K562 (cell line): ENCODE measurements at regions not wholly inside any gene's neighbourhood (a gene's known extent, or its start where the extent isn't known, plus 50 kb on each side); places are given as distances from the start of the nearest gene placed in this dataset.

Source experiments
- ATAC-seq: fragments of 200-7000 bp; cut with Tn5 transposase; 3 replicates; pipeline ENCODE4 v1.9.1; 2020; ENCODE audit warnings: moderate library complexity
- BruUV-seq: library from RNA; stranded (reverse); fragments of 400-500 nt; replicated peaks from 2 replicates; lab custom pipeline; 2021; lab: Mats Ljungman, UMichigan
- CTCF ChIA-PET: fragments of 300-600 bp; formaldehyde crosslinking; extraction: SDS; loops from one replicate; lab custom pipeline; 2021; ENCODE audit warnings: low intra/inter-chr PET ratio; lab: Yijun Ruan, JAX
- POLR2A ChIA-PET: fragments of 300-600, 350-650 bp; sonication (Branson Sonifier 250); formaldehyde crosslinking; extraction: SDS; loops from one replicate; lab custom pipeline; 2021; ENCODE audit warnings: antibody characterized with exemption, inconsistent platforms; lab: Yijun Ruan, JAX
- DNase-seq, 4 experiments: peaks; one replicate each; pipeline versions ENCODE4 v3.0.0 to v3.0.0-alpha.2; 2011 to 2018; ENCODE audit warnings: low spot score in 3 of 4, mixed read lengths in 3 of 4; ENCODE audit errors: extremely low read depth in 1 of 4
- FAIRE-seq: peaks from 2 replicates; lab custom pipeline; 2011; peaks lifted over from hg19 to GRCh38; lab: Jason Lieb, UNC
- H2AFZ ChIP-seq: 2 replicates; pipeline ENCODE4 v1.6.0; 2011; ENCODE audit warnings: low read depth, low read length, control low read depth, inconsistent platforms
- H3K27ac ChIP-seq: fragments of 200-600 bp; 3 replicates; pipeline ENCODE4 v1.8.0; 2011; ENCODE audit warnings: low read depth, mild to moderate bottlenecking, control low read depth, inconsistent platforms, low read length, moderate library complexity, mixed read lengths; ENCODE audit errors: extremely low read depth
- H3K27me3 ChIP-seq, 2 experiments: fragments of 300-600 bp in 1 of 2; 2 replicates in 1 of 2; 3 replicates in 1 of 2; pipeline versions ENCODE4 v1.6.0 to v1.8.0; 2011; ENCODE audit warnings: inconsistent platforms in 2 of 2, low read length in 2 of 2, mild to moderate bottlenecking in 1 of 2, mixed read lengths in 1 of 2, moderate library complexity in 1 of 2; ENCODE audit not compliant: control insufficient read depth in 2 of 2, insufficient read depth in 2 of 2
- H3K36me3 ChIP-seq: fragments of 300-600 bp; 3 replicates; pipeline ENCODE4 v1.8.0; 2011; ENCODE audit warnings: mild to moderate bottlenecking, low read length, inconsistent platforms; ENCODE audit not compliant: control insufficient read depth, insufficient read depth
- H3K4me1 ChIP-seq, 2 experiments: fragments of 200-600 bp in 1 of 2; replicated peaks in 1 of 2; 2 replicates in 1 of 2; 3 replicates in 1 of 2; pipeline versions ENCODE4 v1.5.1 to v1.8.0; 2011; ENCODE audit warnings: inconsistent platforms in 2 of 2, low read length in 2 of 2, mild to moderate bottlenecking in 1 of 2, mixed read lengths in 1 of 2, moderate library complexity in 1 of 2; ENCODE audit not compliant: control insufficient read depth in 2 of 2, insufficient read depth in 2 of 2
- H3K4me2 ChIP-seq: 2 replicates; pipeline ENCODE4 v1.6.1; 2011; ENCODE audit warnings: low read length, control low read depth, inconsistent platforms, mixed read lengths; ENCODE audit not compliant: insufficient read depth
- H3K4me3 ChIP-seq: fragments of 200-600 bp; sonication (generic), shearing (Covaris generic); 2 replicates; pipeline ENCODE4 v1.5.1; 2016; ENCODE audit warnings: control low read depth, inconsistent platforms
- H3K79me2 ChIP-seq: fragments of 200-600 bp; 3 replicates; pipeline ENCODE4 v1.8.0; 2011; ENCODE audit warnings: low read length, inconsistent platforms; ENCODE audit not compliant: control insufficient read depth, insufficient read depth
- H3K9ac ChIP-seq, 2 experiments: 2 replicates each; pipeline versions ENCODE4 v1.6.0 to v1.6.1; 2011; ENCODE audit warnings: low read depth in 2 of 2, low read length in 2 of 2, control low read depth in 1 of 2, inconsistent platforms in 1 of 2, mild to moderate bottlenecking in 1 of 2, mixed read lengths in 1 of 2; ENCODE audit not compliant: insufficient read depth in 1 of 2
- H3K9me1 ChIP-seq: one replicate; pipeline ENCODE4 v1.6.0; 2011; ENCODE audit warnings: inconsistent platforms, mild to moderate bottlenecking, low read length, moderate library complexity; ENCODE audit not compliant: control insufficient read depth, insufficient read depth
- H3K9me3 ChIP-seq: replicated peaks from 2 replicates; pipeline ENCODE4 v1.5.1; 2011; ENCODE audit warnings: low read depth, low read length, inconsistent platforms; ENCODE audit not compliant: control insufficient read depth, insufficient read depth
- H4K20me1 ChIP-seq: replicated peaks from 2 replicates; pipeline ENCODE4 v1.6.1; 2011; ENCODE audit warnings: low read length, inconsistent platforms, mixed read lengths; ENCODE audit not compliant: control insufficient read depth, insufficient read depth
- BCOR ChIP-seq: fragments of 450-650 bp; IDR thresholded peaks from 2 replicates; pipeline ENCODE4 v1.6.1; 2016
- CBX3 ChIP-seq, 2 experiments: IDR thresholded peaks; 1 replicate in 1 of 2; 2 replicates in 1 of 2; pipeline ENCODE4 v1.6.1; 2012; ENCODE audit warnings: inconsistent platforms in 2 of 2, low read length in 2 of 2, borderline replicate concordance in 1 of 2, control low read depth in 1 of 2
- EWSR1 ChIP-seq: fragments of 450-650 bp; IDR thresholded peaks from 2 replicates; pipeline ENCODE4 v1.6.1; 2018; ENCODE audit warnings: borderline replicate concordance, mild to moderate bottlenecking, low read depth, moderate library complexity; ENCODE audit not compliant: partially characterized antibody
- MYBL2 ChIP-seq, 2 experiments: fragments of 450-650 bp in 1 of 2; sonication (generic) in 1 of 2; formaldehyde crosslinking in 1 of 2; IDR thresholded peaks; 2 replicates each; pipeline versions ENCODE4 v1.6.1 to v1.8.1; 2017 to 2022; ENCODE audit warnings: borderline replicate concordance in 1 of 2, inconsistent platforms in 1 of 2, low read depth in 1 of 2, mild to moderate bottlenecking in 1 of 2, missing genetic modification reagents in 1 of 2, moderate library complexity in 1 of 2
- NCOA6 ChIP-seq: fragments of 450-650 bp; IDR thresholded peaks from 2 replicates; pipeline ENCODE4 v1.6.1; 2017; ENCODE audit warnings: mild to moderate bottlenecking
- NR1H2 ChIP-seq: sonication (generic); formaldehyde crosslinking; IDR thresholded peaks from 2 replicates; pipeline ENCODE4 v1.4.0; 2020; ENCODE audit warnings: mild to moderate bottlenecking, missing genetic modification reagents
- TAF7 ChIP-seq: fragments of 450-650 bp; IDR thresholded peaks from 2 replicates; pipeline ENCODE4 v1.6.1; 2016; ENCODE audit warnings: missing genetic modification characterization, missing compliant biosample characterization
- ZFP1 ChIP-seq: fragments of 450-650 bp; formaldehyde crosslinking; IDR thresholded peaks from 2 replicates; pipeline ENCODE4 v1.4.0; 2020; ENCODE audit warnings: mild to moderate bottlenecking, mixed read lengths
- ZNF274 ChIP-seq: IDR thresholded peaks from 2 replicates; pipeline ENCODE4 v1.6.1; 2011; ENCODE audit warnings: low read depth, mild to moderate bottlenecking, low read length, moderate library complexity, borderline replicate concordance
- ZNF449 ChIP-seq: fragments of 250-450 bp; sonication (Bioruptor Pico); IDR thresholded peaks from 2 replicates; pipeline ENCODE4 v1.8.0; 2022; ENCODE audit warnings: moderate library complexity, mild to moderate bottlenecking, inconsistent platforms
- ZNF76 ChIP-seq: fragments of 250-450 bp; sonication (Bioruptor Pico); IDR thresholded peaks from 2 replicates; pipeline ENCODE4 v1.4.0; 2020; ENCODE audit warnings: mild to moderate bottlenecking, moderate library complexity, borderline replicate concordance
- WGBS: fragments of 100-300 bp; shearing (Covaris generic); methylation state at CpG from one replicate; pipeline ENCODE4 v1.1.6; 2016; ENCODE audit warnings: low coverage, mixed read lengths; ENCODE audit not compliant: insufficient coverage; ENCODE audit errors: missing lambda C conversion rate; 5-methylcytosine and 5-hydroxymethylcytosine counted together
- in situ Hi-C: fragments of 300-500 bp; cut with MboI; formaldehyde crosslinking; loops from 4 replicates; pipeline ENCODE4 v1.15.0; 2018; ENCODE audit warnings: inconsistent platforms, mixed read lengths
- intact Hi-C: fragments of 100-400 bp; cut with micrococcal nuclease; formaldehyde crosslinking; loops from 2 replicates; pipeline ENCODE4 v1.14.2; 2022
- TF ChIP-seq, protein P1 (sequence below): IDR thresholded peaks from 2 replicates; pipeline ENCODE4 v1.6.1; 2016; ENCODE audit warnings: missing genetic modification characterization, missing compliant biosample characterization
- TF ChIP-seq, protein P2 (sequence below): sonication (generic); formaldehyde crosslinking; IDR thresholded peaks from 2 replicates; pipeline ENCODE4 v1.8.0; 2022; ENCODE audit warnings: mild to moderate bottlenecking, low read depth, missing genetic modification reagents

GRCh38 chr2:180661686-180662030, 318.7 kb upstream of the UBE2E3 start:
- H3K36me3 ChIP-seq = no peaks in the 10 kb centered on the region
- H3K9me3 ChIP-seq = 0 out of 2 replicates have a peak, but pooled peaks cover 2% of the 10 kb centered on the region
- no peaks in the 10 kb centered on the region for H4K20me1 ChIP-seq
- DNase-seq (no peak), ATAC-seq (no peak), FAIRE-seq (no peak)
- ChIA-PET POLR2A (interaction anchor here (0.5 kb wide), 1 partner anchor 327 kb away, joined by 3 read pairs; no protein-coding TSS in a partner anchor), CTCF (no interaction called here)
- no peak overlapping the region for H3K4me2 ChIP-seq
- in situ Hi-C loops = no loop called here
- WGBS = 0% methylated on average over 1 of the region's 1 CpG
- H3K9me1 ChIP-seq = no peaks in the 10 kb centered on the region
- H3K27ac ChIP-seq = no peak overlapping the region
- no peak overlapping the region for H3K4me3 ChIP-seq
- no peaks in the 10 kb centered on the region for H3K79me2 ChIP-seq
- H3K4me1 ChIP-seq = no peaks in the 10 kb centered on the region
- no TSS peak for BruUV-seq
- no peaks in the 10 kb centered on the region for H3K27me3 ChIP-seq
- no peak overlapping the region for H3K9ac ChIP-seq
- intact Hi-C loops = no loop called here
- H2AFZ ChIP-seq = no peak overlapping the region
- TF ChIP-seq ZFP1 (CRISPR knock-in tag) (no peak), ZNF449 (CRISPR knock-in tag) (no peak), ZNF76 (no peak), NR1H2 (CRISPR knock-in tag) (no peak), TAF7 (tag) (no peak), BCOR (no peak), ZNF274 (no peak), NCOA6 (no peak), EWSR1 (no peak), MYBL2 (IDR thresholded peaks at IDR 0.05; ENCODE audit: low read depth) (no peak), MYBL2 (CRISPR knock-in tag; IDR thresholded peaks at IDR 0.05; ENCODE audit: borderline replicate concordance) (no peak), CBX3 (IDR thresholded peaks at IDR 0.05; ENCODE audit: borderline replicate concordance in 1 of 2, low read length in 2 of 2) (no peak)
- TF ChIP-seq, protein P1, sequence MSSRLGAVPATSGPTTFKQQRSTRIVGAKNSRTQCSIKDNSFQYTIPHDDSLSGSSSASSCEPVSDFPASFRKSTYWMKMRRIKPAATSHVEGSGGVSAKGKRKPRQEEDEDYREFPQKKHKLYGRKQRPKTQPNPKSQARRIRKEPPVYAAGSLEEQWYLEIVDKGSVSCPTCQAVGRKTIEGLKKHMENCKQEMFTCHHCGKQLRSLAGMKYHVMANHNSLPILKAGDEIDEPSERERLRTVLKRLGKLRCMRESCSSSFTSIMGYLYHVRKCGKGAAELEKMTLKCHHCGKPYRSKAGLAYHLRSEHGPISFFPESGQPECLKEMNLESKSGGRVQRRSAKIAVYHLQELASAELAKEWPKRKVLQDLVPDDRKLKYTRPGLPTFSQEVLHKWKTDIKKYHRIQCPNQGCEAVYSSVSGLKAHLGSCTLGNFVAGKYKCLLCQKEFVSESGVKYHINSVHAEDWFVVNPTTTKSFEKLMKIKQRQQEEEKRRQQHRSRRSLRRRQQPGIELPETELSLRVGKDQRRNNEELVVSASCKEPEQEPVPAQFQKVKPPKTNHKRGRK (tag) = no peak
- TF ChIP-seq, protein P2, sequence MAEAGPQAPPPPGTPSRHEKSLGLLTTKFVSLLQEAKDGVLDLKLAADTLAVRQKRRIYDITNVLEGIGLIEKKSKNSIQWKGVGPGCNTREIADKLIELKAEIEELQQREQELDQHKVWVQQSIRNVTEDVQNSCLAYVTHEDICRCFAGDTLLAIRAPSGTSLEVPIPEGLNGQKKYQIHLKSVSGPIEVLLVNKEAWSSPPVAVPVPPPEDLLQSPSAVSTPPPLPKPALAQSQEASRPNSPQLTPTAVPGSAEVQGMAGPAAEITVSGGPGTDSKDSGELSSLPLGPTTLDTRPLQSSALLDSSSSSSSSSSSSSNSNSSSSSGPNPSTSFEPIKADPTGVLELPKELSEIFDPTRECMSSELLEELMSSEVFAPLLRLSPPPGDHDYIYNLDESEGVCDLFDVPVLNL (CRISPR knock-in tag) = no peak
